ENCODE measurements at regions not wholly inside any gene's neighbourhood (a gene's known extent, or its start where the extent isn't known, plus 50 kb on each side); places are given as distances from the start of the nearest gene placed in this dataset.

GRCh38 chr13:73828811-73829210 lies 305.4 kb downstream of the KLF12 start:
- H3K4me1 Mint-ChIP-seq (ENCODE audit: low read depth, unreplicated experiment), result peaks cover 7% of the 10 kb centered on the region
- no peaks in the 10 kb centered on the region for H3K27me3 ChIP-seq (replicated peaks; ENCODE audit: control insufficient read depth, insufficient read depth, low read length)

GRCh38 chr13:73827434-73827833 lies 306.8 kb downstream of the KLF12 start:
- no peak overlapping the region for H3K4me3 Mint-ChIP-seq (ENCODE audit: unreplicated experiment)
- Histone ChIP-seq H3K9me3 (no peaks in the 10 kb centered on the region), H3K36me3 (ENCODE audit: control insufficient read depth, insufficient read depth, low read length) (no peaks in the 10 kb centered on the region), H3K4me1 (peaks cover 8% of the 10 kb centered on the region; the same call in 1 of the 2 replicates), H3K27me3 (replicated peaks; ENCODE audit: control insufficient read depth, insufficient read depth, low read length) (no peaks in the 10 kb centered on the region), H3K4me3 (ENCODE audit: low read depth, low read length) (no peak overlapping the region)
- CTCF ChIA-PET, result no interaction called here
- TF ChIP-seq CTCF (IDR thresholded peaks at IDR 0.05; ENCODE audit: insufficient read depth in 1 of 2, low read depth in 1 of 2, low read length in 1 of 2, severe bottlenecking in 1 of 2, unreplicated experiment in 1 of 2), result no peak
- DNase-seq, result no peak
- H3K27ac Mint-ChIP-seq (ENCODE audit: unreplicated experiment), result no peak overlapping the region
- BruUV-seq (replicated peaks), result no TSS peak
- POLR2A ChIA-PET, result no interaction called here
- H3K9me3 Mint-ChIP-seq (ENCODE audit: unreplicated experiment), result no peaks in the 10 kb centered on the region
- H3K36me3 Mint-ChIP-seq (ENCODE audit: insufficient read depth, unreplicated experiment), result no peaks in the 10 kb centered on the region
- intact Hi-C loops (cut with micrococcal nuclease; ENCODE audit: unreplicated experiment), result no loop called here
- H3K4me1 Mint-ChIP-seq (ENCODE audit: low read depth, unreplicated experiment), result peaks cover 6% of the 10 kb centered on the region
- H3K27me3 Mint-ChIP-seq (ENCODE audit: insufficient read depth, unreplicated experiment), result no peaks in the 10 kb centered on the region

More at GRCh38 chr13:73828811-73829210, 305.4 kb downstream of the KLF12 start:
- Mint-ChIP-seq H3K36me3 (ENCODE audit: insufficient read depth, unreplicated experiment) (no peaks in the 10 kb centered on the region), H3K27ac (ENCODE audit: unreplicated experiment) (no peak overlapping the region), H3K27me3 (ENCODE audit: insufficient read depth, unreplicated experiment) (no peaks in the 10 kb centered on the region), H3K9me3 (ENCODE audit: unreplicated experiment) (no peaks in the 10 kb centered on the region), H3K4me3 (ENCODE audit: unreplicated experiment) (no peak overlapping the region)
- POLR2A ChIA-PET, result no interaction called here
- Histone ChIP-seq H3K4me3 (ENCODE audit: low read depth, low read length) (no peak overlapping the region), H3K4me1 (peaks cover 10% of the 10 kb centered on the region; the same call in 1 of the 2 replicates), H3K9me3 (no peaks in the 10 kb centered on the region), H3K36me3 (ENCODE audit: control insufficient read depth, insufficient read depth, low read length) (no peaks in the 10 kb centered on the region)
- BruUV-seq (replicated peaks), result no TSS peak
- no peak for DNase-seq
- TF ChIP-seq CTCF (IDR thresholded peaks at IDR 0.05; ENCODE audit: insufficient read depth in 1 of 2, low read depth in 1 of 2, low read length in 1 of 2, severe bottlenecking in 1 of 2, unreplicated experiment in 1 of 2), result no peak
- CTCF ChIA-PET, result no interaction called here
- intact Hi-C loops (cut with micrococcal nuclease; ENCODE audit: unreplicated experiment), result no loop called here

GRCh38 chr13:73825143-73825542 lies 309.1 kb downstream of the KLF12 start:
- H3K4me1 ChIP-seq, result peaks cover 9% of the 10 kb centered on the region
- peaks cover 5% of the 10 kb centered on the region; the same call in 1 of the 2 replicates for H3K9me3 ChIP-seq
- ChIA-PET CTCF (interaction anchor here (0.6 to 0.7 kb wide), 2 partner anchors 12 to 171 kb away, joined by 3 to 5 read pairs; no protein-coding TSS in a partner anchor), POLR2A (no interaction called here)
- Mint-ChIP-seq H3K27ac (ENCODE audit: unreplicated experiment) (no peak overlapping the region), H3K9me3 (ENCODE audit: unreplicated experiment) (peaks cover 18% of the 10 kb centered on the region), H3K27me3 (ENCODE audit: insufficient read depth, unreplicated experiment) (no peaks in the 10 kb centered on the region), H3K36me3 (ENCODE audit: insufficient read depth, unreplicated experiment) (no peaks in the 10 kb centered on the region), H3K4me3 (ENCODE audit: unreplicated experiment) (no peak overlapping the region), H3K4me1 (ENCODE audit: low read depth, unreplicated experiment) (peaks cover 15% of the 10 kb centered on the region)
- H3K4me3 ChIP-seq (ENCODE audit: low read depth, low read length), result no peak overlapping the region
- BruUV-seq (replicated peaks), result no TSS peak
- no peaks in the 10 kb centered on the region for H3K27me3 ChIP-seq (replicated peaks; ENCODE audit: control insufficient read depth, insufficient read depth, low read length)
- no peaks in the 10 kb centered on the region for H3K36me3 ChIP-seq (ENCODE audit: control insufficient read depth, insufficient read depth, low read length)
- no peak for DNase-seq
- intact Hi-C loops (cut with micrococcal nuclease; ENCODE audit: unreplicated experiment), result no loop called here
- TF ChIP-seq CTCF (IDR thresholded peaks at IDR 0.05; ENCODE audit: insufficient read depth in 1 of 2, low read depth in 1 of 2, low read length in 1 of 2, severe bottlenecking in 1 of 2, unreplicated experiment in 1 of 2), result no peak

Measured in Caco-2 (cell line).